Esophagus muscularis mucosa (tissue), 4 donors: ENCODE measurements at regions not wholly inside any gene's neighbourhood (a gene's known extent, or its start where the extent isn't known, plus 50 kb on each side); places are given as distances from the start of the nearest gene placed in this dataset.

Source experiments
- EP300 ChIP-seq: sonication (generic); formaldehyde crosslinking; IDR thresholded peaks from one replicate; pipeline ENCODE4 v1.6.1; 2017; ENCODE audit warnings: antibody characterized with exemption
- POLR2A ChIP-seq: fragments of 450-650 bp; IDR thresholded peaks from one replicate; pipeline ENCODE4 v1.6.1; 2017; ENCODE audit warnings: antibody characterized with exemption, moderate library complexity, mild to moderate bottlenecking, low read depth
- TF ChIP-seq, protein P1 (sequence below), 3 experiments: fragments of 200-600 bp in 2 of 3; fragments of 450-650 bp in 1 of 3; sonication (generic) in 2 of 3; IDR thresholded peaks; one replicate each; pipeline ENCODE4 v1.5.1; 2017 to 2019; ENCODE audit warnings: antibody characterized with exemption in 3 of 3, mild to moderate bottlenecking in 2 of 3, moderate library complexity in 1 of 3

DNA sequence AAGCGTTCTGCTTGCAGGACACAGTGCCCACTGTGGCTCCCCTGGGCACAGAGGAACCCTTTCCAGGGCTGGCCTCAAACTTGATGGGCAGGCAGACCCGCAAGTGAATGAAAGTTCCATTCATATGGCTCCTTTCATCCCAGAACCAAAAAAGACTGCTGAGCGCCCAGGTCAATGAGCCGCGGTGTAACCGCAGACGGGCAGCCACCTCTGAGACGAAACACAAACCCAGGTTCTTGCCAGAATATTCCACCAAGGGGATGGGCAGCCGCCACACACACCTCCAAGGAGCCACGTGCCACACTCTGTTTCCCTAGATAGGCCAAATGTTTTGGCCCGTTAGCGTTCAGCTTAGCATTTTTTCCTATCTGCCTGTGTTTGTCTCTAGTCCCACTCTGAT is 82.8 kb upstream of the IGF1R start:
- TF ChIP-seq POLR2A = no peak
- no peak for TF ChIP-seq EP300
- TF ChIP-seq, protein P1, sequence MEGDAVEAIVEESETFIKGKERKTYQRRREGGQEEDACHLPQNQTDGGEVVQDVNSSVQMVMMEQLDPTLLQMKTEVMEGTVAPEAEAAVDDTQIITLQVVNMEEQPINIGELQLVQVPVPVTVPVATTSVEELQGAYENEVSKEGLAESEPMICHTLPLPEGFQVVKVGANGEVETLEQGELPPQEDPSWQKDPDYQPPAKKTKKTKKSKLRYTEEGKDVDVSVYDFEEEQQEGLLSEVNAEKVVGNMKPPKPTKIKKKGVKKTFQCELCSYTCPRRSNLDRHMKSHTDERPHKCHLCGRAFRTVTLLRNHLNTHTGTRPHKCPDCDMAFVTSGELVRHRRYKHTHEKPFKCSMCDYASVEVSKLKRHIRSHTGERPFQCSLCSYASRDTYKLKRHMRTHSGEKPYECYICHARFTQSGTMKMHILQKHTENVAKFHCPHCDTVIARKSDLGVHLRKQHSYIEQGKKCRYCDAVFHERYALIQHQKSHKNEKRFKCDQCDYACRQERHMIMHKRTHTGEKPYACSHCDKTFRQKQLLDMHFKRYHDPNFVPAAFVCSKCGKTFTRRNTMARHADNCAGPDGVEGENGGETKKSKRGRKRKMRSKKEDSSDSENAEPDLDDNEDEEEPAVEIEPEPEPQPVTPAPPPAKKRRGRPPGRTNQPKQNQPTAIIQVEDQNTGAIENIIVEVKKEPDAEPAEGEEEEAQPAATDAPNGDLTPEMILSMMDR (IDR thresholded peaks at IDR 0.05) = no peak
